Naive thymus-derived CD4-positive, alpha-beta T cell (primary cell): ENCODE measurements at regions not wholly inside any gene's neighbourhood (a gene's known extent, or its start where the extent isn't known, plus 50 kb on each side); places are given as distances from the start of the nearest gene placed in this dataset.
A peak's percentile ranks its signal among the peaks of the same experiment; 100 is the strongest.

Source experiments
- ATAC-seq: fragments of 150-1000 bp; cut with Tn5 transposase; 2 replicates; pipeline ENCODE4 v1.10.0; 2021; ENCODE audit warnings: mild to moderate bottlenecking, moderate library complexity
- CTCF ChIA-PET: fragments of 350-600 bp; sonication (Branson Sonifier 250); formaldehyde crosslinking; loops from one replicate; lab custom pipeline; 2021; ENCODE audit warnings: antibody characterized with exemption; lab: Charles Lee
- POLR2A ChIA-PET: fragments of 350-600 bp; sonication (Branson Sonifier 250); formaldehyde crosslinking; loops from one replicate; lab custom pipeline; 2021; ENCODE audit warnings: antibody characterized with exemption, inconsistent platforms; lab: Charles Lee
- DNase-seq, 9 donors: peaks; one replicate each; pipeline versions ENCODE4 v3.0.0 to v3.0.0-alpha.2; 2020 to 2022; ENCODE audit warnings: mixed read lengths in 1 of 9
- H3K27ac ChIP-seq: one replicate; pipeline ENCODE4 v1.7.0; 2013; ENCODE audit warnings: mild to moderate bottlenecking, low read depth, low read length, moderate library complexity
- H3K27me3 ChIP-seq, 2 donors: one replicate each; pipeline ENCODE4 v1.7.0; 2013; ENCODE audit warnings: low read length in 2 of 2, mild to moderate bottlenecking in 2 of 2, moderate library complexity in 2 of 2; ENCODE audit not compliant: control insufficient read depth in 2 of 2, insufficient read depth in 2 of 2
- H3K36me3 ChIP-seq, 3 experiments: 1 replicate in 2 of 3; 2 replicates in 1 of 3; pipeline ENCODE4 v1.7.0; 2013; ENCODE audit warnings: low read length in 3 of 3, mild to moderate bottlenecking in 3 of 3, moderate library complexity in 1 of 3; ENCODE audit not compliant: insufficient read depth in 3 of 3, control insufficient read depth in 2 of 3
- H3K4me1 ChIP-seq, 2 donors: one replicate each; pipeline ENCODE4 v1.7.0; 2013; ENCODE audit warnings: low read length in 2 of 2, mild to moderate bottlenecking in 2 of 2, moderate library complexity in 1 of 2; ENCODE audit not compliant: control insufficient read depth in 2 of 2, insufficient read depth in 2 of 2
- H3K4me3 ChIP-seq: 2 replicates; pipeline ENCODE4 v1.7.0; 2013; ENCODE audit warnings: mild to moderate bottlenecking, low read length
- H3K9me3 ChIP-seq, 3 experiments: 1 replicate in 2 of 3; 2 replicates in 1 of 3; pipeline ENCODE4 v1.7.0; 2013; ENCODE audit warnings: low read length in 3 of 3; ENCODE audit not compliant: control insufficient read depth in 2 of 3
- H3K27ac Mint-ChIP-seq, 9 donors: one replicate each; pipeline ENCODE4 v1.8.0; 2020 to 2022; ENCODE audit warnings: mixed read lengths in 9 of 9, mild to moderate bottlenecking in 8 of 9, moderate library complexity in 5 of 9, inconsistent platforms in 2 of 9
- H3K27me3 Mint-ChIP-seq, 5 donors: one replicate each; pipeline ENCODE4 v1.8.0; 2021 to 2022; ENCODE audit warnings: mixed read lengths in 5 of 5, mild to moderate bottlenecking in 1 of 5
- H3K36me3 Mint-ChIP-seq, 5 donors: one replicate each; pipeline ENCODE4 v1.8.0; 2020 to 2022; ENCODE audit warnings: mixed read lengths in 5 of 5, mild to moderate bottlenecking in 3 of 5, inconsistent platforms in 1 of 5
- H3K4me1 Mint-ChIP-seq, 7 donors: one replicate each; pipeline ENCODE4 v1.8.0; 2020 to 2022; ENCODE audit warnings: mixed read lengths in 7 of 7, mild to moderate bottlenecking in 3 of 7, inconsistent platforms in 1 of 7
- H3K4me3 Mint-ChIP-seq, 10 donors: one replicate each; pipeline ENCODE4 v1.8.0; 2020 to 2022; ENCODE audit warnings: mild to moderate bottlenecking in 10 of 10, mixed read lengths in 10 of 10, moderate library complexity in 6 of 10, inconsistent platforms in 2 of 10
- H3K9me3 Mint-ChIP-seq, 11 donors: one replicate each; pipeline ENCODE4 v1.8.0; 2020 to 2022; ENCODE audit warnings: mixed read lengths in 11 of 11, mild to moderate bottlenecking in 4 of 11, inconsistent platforms in 1 of 11, moderate library complexity in 1 of 11
- intact Hi-C, 2 donors: fragments of 100-400 bp; cut with micrococcal nuclease; formaldehyde crosslinking; loops; one replicate each; pipeline ENCODE4 v1.15.1; 2023

DNA sequence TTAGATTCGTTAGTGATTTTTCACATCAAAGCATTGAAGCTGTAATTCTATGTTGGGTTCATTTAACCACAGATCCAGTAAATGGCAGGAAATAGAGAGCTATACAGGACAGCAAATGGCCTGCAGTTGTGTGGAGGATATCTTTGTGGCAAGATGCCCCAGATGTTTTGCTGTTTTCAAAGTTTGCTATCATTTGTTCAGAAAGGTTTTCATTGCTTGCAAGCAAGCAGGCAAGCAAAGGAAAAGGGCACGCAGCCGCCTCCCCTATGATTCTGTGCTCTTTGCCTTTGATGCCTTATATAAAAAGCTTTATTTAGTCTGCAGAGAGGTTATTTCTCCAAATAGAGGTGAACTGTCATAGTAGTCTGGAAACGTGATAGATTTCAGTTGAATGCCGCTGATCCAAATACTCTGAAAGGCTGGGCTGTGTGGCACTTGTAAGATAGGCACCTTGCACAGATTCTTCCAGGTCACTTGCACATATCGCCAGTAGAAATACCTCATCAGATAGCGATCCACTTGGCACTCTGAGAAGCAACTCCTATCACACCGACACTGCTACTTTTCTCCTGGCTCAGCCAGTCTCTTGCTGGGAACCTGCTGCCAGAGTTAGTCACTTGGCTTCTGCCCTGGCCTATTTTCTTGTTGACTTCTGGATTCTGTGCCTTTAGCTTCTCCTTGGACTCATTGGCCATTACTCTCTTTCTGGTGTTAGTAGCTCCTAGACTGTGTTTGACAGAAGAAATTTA lies 66.4 kb downstream of the UTRN start:
- Histone ChIP-seq H3K27me3 (no peaks in the 10 kb centered on the region), H3K4me1 (peaks cover 65 to 85% of the 10 kb centered on the region in 2 donors), H3K27ac (peak overlapping the region; percentile 76), H3K36me3 (no peaks in the 10 kb centered on the region), H3K9me3 (no peaks in the 10 kb centered on the region), H3K4me3 (peak overlapping the region; percentile 53)
- no peaks in the 10 kb centered on the region for H3K27me3 Mint-ChIP-seq
- ATAC-seq (no peak), DNase-seq (peak in 4 of 9 donors; percentile 26 to 43 (median 32))
- H3K36me3 Mint-ChIP-seq, result peaks cover 10 to 26% (median 11%) of the 10 kb centered on the region in 5 donors
- POLR2A ChIA-PET, result interaction anchor here (0.9 kb wide), 1 partner anchor 9 kb away, joined by 4 read pairs; no protein-coding TSS in a partner anchor
- H3K9me3 Mint-ChIP-seq, result peaks cover 0 to 6% (median 0%) of the 10 kb centered on the region in 11 donors
- H3K27ac Mint-ChIP-seq, result peak overlapping the region; percentile 88 to 99 (median 95)
- peaks cover 73 to 97% (median 82%) of the 10 kb centered on the region in 7 donors for H3K4me1 Mint-ChIP-seq
- CTCF ChIA-PET, result no interaction called here
- H3K4me3 Mint-ChIP-seq, result peak overlapping the region; percentile 72 to 97 (median 85)
- intact Hi-C loops, result loop anchor here (1.0 to 10.0 kb wide), 9 partner anchors 7 to 899 kb away; partner anchors contain the start of genes ADAT2 (in 1 of the 2), PEX3 (in 1 of the 2) and STX11 (in 1 of the 2)

DNA sequence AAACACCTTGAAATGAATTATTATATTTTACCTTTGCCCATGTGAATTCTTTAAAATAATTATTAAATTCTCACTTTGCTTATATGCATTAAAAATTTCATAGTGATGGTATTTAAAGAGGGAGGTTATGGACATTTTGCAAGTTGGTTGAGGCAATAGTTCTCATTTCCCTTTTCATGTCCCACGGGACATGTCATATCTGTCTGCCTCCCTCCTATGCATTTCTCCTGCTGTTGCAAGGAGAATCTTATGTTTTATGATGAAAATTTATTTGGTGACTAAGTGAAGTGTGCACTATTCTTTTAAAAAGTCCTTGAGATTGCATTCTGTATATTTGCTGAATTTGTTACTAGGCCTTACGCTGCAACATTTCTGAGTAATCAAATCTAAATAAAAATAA lies 67.2 kb downstream of the UTRN start:
- POLR2A ChIA-PET, result no interaction called here
- Histone ChIP-seq H3K4me1 (peaks cover 57 to 84% of the 10 kb centered on the region in 2 donors), H3K27me3 (no peaks in the 10 kb centered on the region), H3K36me3 (no peaks in the 10 kb centered on the region), H3K4me3 (peak overlapping the region; percentile 53), H3K9me3 (no peaks in the 10 kb centered on the region), H3K27ac (peak overlapping the region; percentile 76)
- Mint-ChIP-seq H3K4me1 (peaks cover 68 to 97% (median 82%) of the 10 kb centered on the region in 7 donors), H3K4me3 (peak overlapping the region in 9 of 10 donors; percentile 72 to 97 (median 86)), H3K27me3 (no peaks in the 10 kb centered on the region), H3K27ac (peak overlapping the region; percentile 88 to 99 (median 95)), H3K9me3 (peaks cover 0 to 6% (median 0%) of the 10 kb centered on the region in 11 donors), H3K36me3 (peaks cover 6 to 25% (median 9%) of the 10 kb centered on the region in 5 donors)
- intact Hi-C loops, result loop anchor here (1.0 to 10.0 kb wide), 5 partner anchors 8 to 900 kb away; partner anchors contain the start of genes ADAT2 (in 1 of the 2) and PEX3 (in 1 of the 2)
- DNase-seq (no peak), ATAC-seq (peak; percentile 24)
- CTCF ChIA-PET, result no interaction called here

DNA sequence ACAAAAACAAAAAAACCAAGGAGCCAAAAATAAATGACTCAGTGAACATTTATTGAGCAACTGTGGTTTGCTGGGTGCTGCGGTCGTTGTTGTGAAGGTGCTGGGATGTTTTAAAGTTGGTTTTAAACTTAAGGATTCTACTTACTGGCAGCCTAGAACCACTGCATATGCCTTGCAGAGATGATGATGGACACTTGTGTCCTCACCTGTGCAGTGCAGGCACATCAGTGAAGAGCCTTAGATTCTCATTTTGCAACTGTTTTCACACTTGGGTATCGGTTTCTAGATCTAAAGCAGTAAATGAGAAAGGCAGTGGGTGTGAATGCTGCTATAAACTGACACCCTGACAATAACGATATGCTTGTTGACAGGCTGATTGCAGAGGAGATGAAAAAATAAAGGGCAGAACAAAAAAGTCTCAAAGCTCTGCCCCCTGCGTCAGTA lies 68.8 kb downstream of the UTRN start:
- H3K27ac Mint-ChIP-seq, result peak overlapping the region; percentile 87 to 99 (median 91)
- peak; percentile 60 for ATAC-seq
- Histone ChIP-seq H3K27ac (peak overlapping the region; percentile 34), H3K36me3 (no peaks in the 10 kb centered on the region), H3K27me3 (no peaks in the 10 kb centered on the region), H3K4me1 (peaks cover 57 to 87% of the 10 kb centered on the region in 2 donors), H3K9me3 (no peaks in the 10 kb centered on the region), H3K4me3 (no peak overlapping the region)
- H3K4me3 Mint-ChIP-seq, result peak overlapping the region; percentile 22 to 97 (median 72)
- H3K36me3 Mint-ChIP-seq, result peaks cover 0 to 16% (median 7%) of the 10 kb centered on the region in 5 donors
- ChIA-PET CTCF (interaction anchor here (0.6 kb wide), 1 partner anchor 63 kb away, joined by 3 read pairs; no protein-coding TSS in a partner anchor), POLR2A (interaction anchor here (0.6 to 1.9 kb wide), 2 partner anchors 9 to 16 kb away, joined by 3 to 7 read pairs; no protein-coding TSS in a partner anchor)
- H3K27me3 Mint-ChIP-seq, result no peaks in the 10 kb centered on the region
- H3K9me3 Mint-ChIP-seq, result no peaks in the 10 kb centered on the region
- DNase-seq, result peak in 1 of 9 donors; percentile 30
- H3K4me1 Mint-ChIP-seq, result peaks cover 59 to 95% (median 83%) of the 10 kb centered on the region in 7 donors
- intact Hi-C loops, result loop anchor here (5.0 to 10.0 kb wide), 4 partner anchors 33 to 902 kb away; partner anchors contain the start of genes ADAT2 (in 1 of the 2) and PEX3 (in 1 of the 2)

DNA sequence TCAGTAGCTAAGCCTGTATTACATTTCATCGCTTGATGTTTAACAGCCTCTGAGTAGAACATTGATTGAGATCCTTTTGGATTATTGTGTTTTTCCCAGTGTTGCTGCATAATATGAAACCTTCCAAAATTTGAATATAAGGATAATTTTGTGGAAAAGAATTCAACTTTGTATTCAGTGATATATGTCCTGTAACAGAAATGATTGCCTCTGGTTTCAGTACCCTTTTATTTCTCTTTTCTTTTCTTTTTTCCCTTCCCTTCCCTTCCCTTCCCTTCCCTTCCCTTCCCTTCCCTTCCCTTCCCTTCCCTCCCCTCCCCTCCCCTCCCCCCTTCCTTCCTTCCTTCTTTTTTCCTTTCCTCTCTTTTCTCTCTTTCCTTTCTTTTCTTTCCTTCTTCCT lies 74.6 kb downstream of the UTRN start:
- H3K27ac Mint-ChIP-seq, result peak overlapping the region in 2 of 9 donors; percentile 82 to 86
- POLR2A ChIA-PET, result interaction anchor here (0.9 kb wide), 1 partner anchor 74 kb away, joined by 3 read pairs; no protein-coding TSS in a partner anchor
- H3K36me3 Mint-ChIP-seq, result peaks cover 0 to 23% (median 11%) of the 10 kb centered on the region in 5 donors
- no peaks in the 10 kb centered on the region for H3K27me3 ChIP-seq
- H3K27me3 Mint-ChIP-seq, result no peaks in the 10 kb centered on the region
- H3K4me3 ChIP-seq, result no peak overlapping the region
- H3K4me1 ChIP-seq, result peaks cover 18 to 59% of the 10 kb centered on the region in 2 donors
- ATAC-seq (no peak), DNase-seq (no peak)
- H3K27ac ChIP-seq, result no peak overlapping the region
- peak overlapping the region in 1 of 10 donors; percentile 60 for H3K4me3 Mint-ChIP-seq
- H3K36me3 ChIP-seq, result no peaks in the 10 kb centered on the region
- no peaks in the 10 kb centered on the region for H3K9me3 Mint-ChIP-seq
- peaks cover 46 to 91% (median 84%) of the 10 kb centered on the region in 7 donors for H3K4me1 Mint-ChIP-seq
- H3K9me3 ChIP-seq, result no peaks in the 10 kb centered on the region
- CTCF ChIA-PET, result no interaction called here
- intact Hi-C loops, result loop anchor here in 1 of 2 donors (10.0 kb wide), 1 partner anchor 55 kb away; no protein-coding TSS in a partner anchor

DNA sequence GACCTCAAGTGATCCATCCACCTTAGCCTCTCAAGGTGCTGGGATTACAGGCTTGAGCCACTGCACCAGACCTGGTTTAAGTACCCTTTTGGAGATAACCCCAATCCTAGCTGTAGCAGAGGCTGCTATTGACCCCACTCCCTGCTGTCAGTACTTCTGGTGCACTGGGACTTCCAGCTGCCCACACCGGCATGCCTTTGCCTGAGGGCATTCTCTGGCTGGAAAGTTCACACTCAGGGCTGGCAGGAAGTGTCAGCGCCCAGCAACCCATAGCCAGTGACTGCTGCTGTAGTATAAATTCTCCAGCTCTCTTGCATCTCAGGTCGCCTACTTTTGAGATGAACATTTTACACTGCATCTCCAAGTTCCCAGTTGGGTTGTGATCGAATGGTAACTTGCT lies 75.3 kb downstream of the UTRN start:
- Histone ChIP-seq H3K27me3 (no peaks in the 10 kb centered on the region), H3K4me3 (no peak overlapping the region), H3K9me3 (no peaks in the 10 kb centered on the region), H3K4me1 (peaks cover 18 to 53% of the 10 kb centered on the region in 2 donors), H3K36me3 (no peaks in the 10 kb centered on the region), H3K27ac (no peak overlapping the region)
- ATAC-seq, result no peak
- peak overlapping the region in 2 of 9 donors; percentile 27 to 37 for H3K27ac Mint-ChIP-seq
- H3K27me3 Mint-ChIP-seq, result no peaks in the 10 kb centered on the region
- POLR2A ChIA-PET, result interaction anchor here (0.9 kb wide), 1 partner anchor 75 kb away, joined by 3 read pairs; no protein-coding TSS in a partner anchor
- CTCF ChIA-PET, result no interaction called here
- H3K36me3 Mint-ChIP-seq, result peaks cover 0 to 25% (median 16%) of the 10 kb centered on the region in 5 donors
- no peaks in the 10 kb centered on the region for H3K9me3 Mint-ChIP-seq
- DNase-seq, result no peak
- intact Hi-C loops, result no loop called here
- peak overlapping the region in 2 of 10 donors; percentile 24 to 60 for H3K4me3 Mint-ChIP-seq
- H3K4me1 Mint-ChIP-seq, result peaks cover 42 to 93% (median 86%) of the 10 kb centered on the region in 7 donors

DNA sequence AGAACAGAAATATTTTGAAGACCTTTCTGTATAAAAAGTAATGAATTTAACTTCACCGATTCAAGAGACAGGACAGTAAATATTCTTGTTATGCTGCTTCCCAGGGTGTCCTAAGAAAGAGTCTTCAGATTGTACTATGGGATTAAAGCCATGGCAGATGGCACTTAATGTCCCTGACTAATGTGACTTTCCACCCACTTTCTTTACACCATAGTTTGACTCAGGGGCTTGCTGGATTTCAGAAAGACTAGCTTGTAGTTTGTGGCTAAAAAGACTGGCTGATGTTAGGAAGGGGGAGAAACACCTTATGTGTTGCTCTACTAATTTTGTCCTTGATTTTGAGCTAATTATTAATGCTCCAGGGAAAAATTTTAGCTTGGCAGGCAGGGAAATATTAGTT lies 75.9 kb downstream of the UTRN start:
- peaks cover 0 to 29% (median 16%) of the 10 kb centered on the region in 5 donors for H3K36me3 Mint-ChIP-seq
- H3K27ac Mint-ChIP-seq, result peak overlapping the region in 4 of 9 donors; percentile 8 to 46 (median 32)
- DNase-seq (no peak), ATAC-seq (no peak)
- ChIA-PET POLR2A (no interaction called here), CTCF (no interaction called here)
- no peaks in the 10 kb centered on the region for H3K9me3 Mint-ChIP-seq
- Histone ChIP-seq H3K27ac (no peak overlapping the region), H3K4me1 (peaks cover 18 to 51% of the 10 kb centered on the region in 2 donors), H3K4me3 (no peak overlapping the region), H3K27me3 (no peaks in the 10 kb centered on the region), H3K9me3 (no peaks in the 10 kb centered on the region), H3K36me3 (no peaks in the 10 kb centered on the region)
- no peaks in the 10 kb centered on the region for H3K27me3 Mint-ChIP-seq
- H3K4me1 Mint-ChIP-seq, result peaks cover 42 to 94% (median 84%) of the 10 kb centered on the region in 7 donors
- intact Hi-C loops, result no loop called here
- H3K4me3 Mint-ChIP-seq, result peak overlapping the region in 2 of 10 donors; percentile 11 to 24
